Ishikawa (cell line): ENCODE measurements at regions not wholly inside any gene's neighbourhood (a gene's known extent, or its start where the extent isn't known, plus 50 kb on each side); places are given as distances from the start of the nearest gene placed in this dataset.

Source experiments
- CEBPB ChIP-seq: IDR thresholded peaks from 2 replicates; pipeline ENCODE4 v1.6.1; 2012
- CREB1 ChIP-seq: IDR thresholded peaks from 2 replicates; pipeline ENCODE4 v1.6.1; 2012; ENCODE audit warnings: low read depth
- EGR1 ChIP-seq: IDR thresholded peaks from 2 replicates; pipeline ENCODE4 v1.6.1; 2012
- EP300 ChIP-seq: IDR thresholded peaks from 2 replicates; pipeline ENCODE4 v1.6.1; 2012; ENCODE audit warnings: borderline replicate concordance
- FOXM1 ChIP-seq: IDR thresholded peaks from 2 replicates; pipeline ENCODE4 v1.6.1; 2012; ENCODE audit warnings: low read depth, borderline replicate concordance
- MAX ChIP-seq: IDR thresholded peaks from 2 replicates; pipeline ENCODE4 v1.6.1; 2012
- NFIC ChIP-seq: IDR thresholded peaks from 2 replicates; pipeline ENCODE4 v1.6.1; 2012
- RAD21 ChIP-seq: IDR thresholded peaks from 2 replicates; pipeline ENCODE4 v1.6.1; 2012; ENCODE audit warnings: low read depth
- REST ChIP-seq: IDR thresholded peaks from 2 replicates; pipeline ENCODE4 v1.6.1; 2012; ENCODE audit warnings: low read depth, mild to moderate bottlenecking
- TAF1 ChIP-seq: IDR thresholded peaks from 2 replicates; pipeline ENCODE4 v1.6.1; 2012; ENCODE audit warnings: low read depth, mild to moderate bottlenecking
- TCF12 ChIP-seq: IDR thresholded peaks from 2 replicates; pipeline ENCODE4 v1.6.1; 2012; ENCODE audit warnings: low read depth
- TEAD4 ChIP-seq: IDR thresholded peaks from 2 replicates; pipeline ENCODE4 v1.6.1; 2012
- USF1 ChIP-seq: IDR thresholded peaks from 2 replicates; pipeline ENCODE4 v1.6.1; 2012
- YY1 ChIP-seq: IDR thresholded peaks from 2 replicates; pipeline ENCODE4 v1.6.1; 2012; ENCODE audit warnings: low read depth
- ZBTB7A ChIP-seq: IDR thresholded peaks from 2 replicates; pipeline ENCODE4 v1.6.1; 2012; ENCODE audit warnings: low read depth

GRCh38 chr14:85234156-85235025 lies 295.6 kb upstream of the FLRT2 start:
- TF ChIP-seq NFIC (no peak), EP300 (no peak)

GRCh38 chr14:85235868-85236267 lies 294.1 kb upstream of the FLRT2 start:
- TF ChIP-seq MAX (no peak), ZBTB7A (no peak), EGR1 (no peak), NFIC (no peak), REST (no peak), CEBPB (no peak), YY1 (no peak), TAF1 (no peak), TEAD4 (no peak), RAD21 (no peak), CREB1 (no peak), EP300 (no peak), TCF12 (no peak)

- TF ChIP-seq TCF12 = no peak
- TF ChIP-seq CREB1 = no peak
- TF ChIP-seq FOXM1 = no peak
- TF ChIP-seq CEBPB = no peak
- TF ChIP-seq YY1 = no peak
- no peak for TF ChIP-seq TAF1
- no peak for TF ChIP-seq RAD21
- TF ChIP-seq NFIC = no peak
- TF ChIP-seq MAX = no peak
- TF ChIP-seq USF1 = no peak
- TF ChIP-seq EP300 = no peak
- no peak for TF ChIP-seq EGR1
- TF ChIP-seq TEAD4 = no peak
- TF ChIP-seq ZBTB7A = no peak
- no peak for TF ChIP-seq REST
Measured at GRCh38 chr14:85236296-85236695, 293.6 kb upstream of the FLRT2 start.

GRCh38 chr14:85239791-85240190 lies 290.2 kb upstream of the FLRT2 start:
- no peak for TF ChIP-seq NFIC
- no peak for TF ChIP-seq TAF1
- TF ChIP-seq EP300 = no peak
- no peak for TF ChIP-seq ZBTB7A
- no peak for TF ChIP-seq EGR1
- no peak for TF ChIP-seq USF1
- TF ChIP-seq TCF12 = no peak
- no peak for TF ChIP-seq CREB1
- TF ChIP-seq YY1 = no peak
- no peak for TF ChIP-seq RAD21
- no peak for TF ChIP-seq CEBPB
- no peak for TF ChIP-seq MAX

GRCh38 chr14:85241022-85241855 lies 288.7 kb upstream of the FLRT2 start:
- peak; percentile 90 for TF ChIP-seq EP300
- TF ChIP-seq MAX = peak; percentile 49
- peak; percentile 4; the same call in 1 of the 2 replicates for TF ChIP-seq USF1
- peak; percentile 75; the same call in 1 of the 2 replicates for TF ChIP-seq FOXM1
- TF ChIP-seq TEAD4 = peak; percentile 97
- TF ChIP-seq TAF1 = no peak
- no peak for TF ChIP-seq CREB1
- peak; percentile 96 for TF ChIP-seq NFIC
- peak; percentile 93 for TF ChIP-seq TCF12
